ENCODE measurements at regions not wholly inside any gene's neighbourhood (a gene's known extent, or its start where the extent isn't known, plus 50 kb on each side); places are given as distances from the start of the nearest gene placed in this dataset.
"Not testable (repeated sequence)": the region's sequence is repeated elsewhere in the genome, so short reads cannot be mapped to it uniquely, and the experiment has no call there.

DNA sequence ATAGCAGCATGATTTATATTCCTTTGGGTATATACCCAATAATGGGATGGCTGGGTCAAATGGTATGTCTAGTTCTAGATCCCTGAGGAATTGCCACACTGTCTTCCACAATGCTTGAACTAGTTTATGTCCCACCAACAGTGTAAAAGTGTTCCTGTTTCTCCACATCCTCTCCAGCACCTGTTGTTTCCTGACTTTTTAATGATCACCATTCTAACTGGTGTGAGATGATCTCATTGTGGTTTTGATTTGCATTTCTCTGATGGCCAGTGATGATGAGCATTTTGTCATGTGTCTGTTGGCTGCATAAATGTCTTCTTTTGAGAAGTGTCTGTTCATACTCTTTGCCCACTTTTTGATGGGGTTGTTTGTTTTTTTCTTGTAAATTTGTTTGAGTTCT lies 54.0 kb upstream of the GPR89A start:
- H3K9me3 Mint-ChIP-seq (ENCODE audit: low read depth); POLR2A ChIA-PET; DNase-seq; H3K4me3 Mint-ChIP-seq; H3K27ac Mint-ChIP-seq; ATAC-seq; H3K4me1 Mint-ChIP-seq; intact Hi-C loops (cut with DNase I, micrococcal nuclease); CTCF ChIA-PET; H3K36me3 Mint-ChIP-seq (ENCODE audit: low read depth): not testable (repeated sequence)
- peaks cover 30% of the 10 kb centered on the region for H3K27me3 Mint-ChIP-seq

DNA sequence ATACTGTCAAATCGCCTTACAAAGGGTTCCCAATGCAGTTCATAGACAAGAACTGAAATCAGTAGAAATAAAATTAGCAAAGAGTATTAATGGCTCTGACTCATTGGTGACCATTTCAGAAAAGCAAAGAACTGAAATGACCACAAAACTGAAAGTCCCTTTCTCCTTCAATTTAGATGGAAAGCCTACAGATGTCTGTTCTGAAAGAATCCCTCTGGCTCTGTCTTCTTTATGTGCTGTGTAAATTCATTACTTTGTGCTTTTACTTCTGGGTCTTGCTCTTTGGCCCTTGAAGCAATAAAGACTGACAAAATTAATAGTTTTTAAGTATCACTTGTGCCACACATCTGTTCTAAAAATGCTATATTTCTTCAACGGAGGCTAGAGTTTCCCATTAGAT lies 62.7 kb upstream of the GPR89A start:
- ATAC-seq, result no peak
- POLR2A ChIA-PET, result no interaction called here
- intact Hi-C loops (cut with DNase I, micrococcal nuclease), result no loop called here
- no peak for DNase-seq
- Mint-ChIP-seq H3K36me3 (ENCODE audit: low read depth) (no peaks in the 10 kb centered on the region), H3K27me3 (peaks cover 15% of the 10 kb centered on the region), H3K27ac (no peak overlapping the region), H3K4me3 (no peak overlapping the region), H3K4me1 (no peaks in the 10 kb centered on the region), H3K9me3 (ENCODE audit: low read depth) (no peaks in the 10 kb centered on the region)
- CTCF ChIA-PET, result no interaction called here

DNA sequence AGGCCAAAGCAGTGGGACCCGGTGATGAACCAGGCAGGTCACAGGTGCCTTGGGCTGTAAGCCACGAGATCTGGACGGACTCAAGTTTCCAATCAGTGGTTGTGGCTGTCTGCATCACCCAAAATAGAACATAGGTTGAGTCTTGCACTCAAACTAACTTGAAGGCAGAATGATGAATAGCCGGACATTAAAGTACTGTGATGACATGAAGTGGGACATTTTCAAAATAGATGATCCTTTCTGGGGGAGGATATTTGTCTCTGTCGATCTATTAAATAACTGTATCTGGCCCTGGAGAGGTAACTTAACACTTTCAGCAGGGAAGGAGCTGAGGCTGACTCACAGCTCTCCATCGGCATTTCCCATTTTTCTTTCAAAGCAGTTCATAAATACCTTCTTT lies 66.1 kb upstream of the GPR89A start:
- H3K36me3 Mint-ChIP-seq (ENCODE audit: low read depth); intact Hi-C loops (cut with DNase I, micrococcal nuclease); H3K4me3 Mint-ChIP-seq; DNase-seq; CTCF ChIA-PET; H3K27ac Mint-ChIP-seq; ATAC-seq; POLR2A ChIA-PET; H3K4me1 Mint-ChIP-seq; H3K9me3 Mint-ChIP-seq (ENCODE audit: low read depth): not testable (repeated sequence)
- peaks cover 26% of the 10 kb centered on the region for H3K27me3 Mint-ChIP-seq

DNA sequence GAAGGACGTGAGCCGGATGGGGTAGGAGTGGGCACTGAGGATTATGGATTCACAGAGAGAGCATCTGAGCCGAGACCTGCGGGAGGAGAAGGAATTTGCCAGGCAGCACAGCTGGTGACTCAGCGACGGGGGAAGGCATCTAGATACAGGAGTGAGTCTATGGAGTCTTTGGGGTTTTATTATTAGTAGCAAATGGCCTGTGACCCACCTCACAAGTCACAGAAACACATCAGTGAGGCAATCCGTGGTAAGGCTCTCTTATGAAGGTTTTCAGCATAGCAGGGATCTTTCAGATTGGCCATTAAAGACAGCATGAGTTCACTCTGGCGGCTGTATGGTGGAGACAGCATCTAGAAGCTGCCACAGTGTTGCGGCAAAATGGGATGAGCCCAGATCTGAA lies 66.5 kb upstream of the GPR89A start:
- H3K27ac Mint-ChIP-seq; H3K4me1 Mint-ChIP-seq; ATAC-seq; intact Hi-C loops (cut with DNase I, micrococcal nuclease); H3K4me3 Mint-ChIP-seq; POLR2A ChIA-PET; CTCF ChIA-PET; DNase-seq; H3K36me3 Mint-ChIP-seq (ENCODE audit: low read depth); H3K9me3 Mint-ChIP-seq (ENCODE audit: low read depth): not testable (repeated sequence)
- H3K27me3 Mint-ChIP-seq, result peaks cover 26% of the 10 kb centered on the region

DNA sequence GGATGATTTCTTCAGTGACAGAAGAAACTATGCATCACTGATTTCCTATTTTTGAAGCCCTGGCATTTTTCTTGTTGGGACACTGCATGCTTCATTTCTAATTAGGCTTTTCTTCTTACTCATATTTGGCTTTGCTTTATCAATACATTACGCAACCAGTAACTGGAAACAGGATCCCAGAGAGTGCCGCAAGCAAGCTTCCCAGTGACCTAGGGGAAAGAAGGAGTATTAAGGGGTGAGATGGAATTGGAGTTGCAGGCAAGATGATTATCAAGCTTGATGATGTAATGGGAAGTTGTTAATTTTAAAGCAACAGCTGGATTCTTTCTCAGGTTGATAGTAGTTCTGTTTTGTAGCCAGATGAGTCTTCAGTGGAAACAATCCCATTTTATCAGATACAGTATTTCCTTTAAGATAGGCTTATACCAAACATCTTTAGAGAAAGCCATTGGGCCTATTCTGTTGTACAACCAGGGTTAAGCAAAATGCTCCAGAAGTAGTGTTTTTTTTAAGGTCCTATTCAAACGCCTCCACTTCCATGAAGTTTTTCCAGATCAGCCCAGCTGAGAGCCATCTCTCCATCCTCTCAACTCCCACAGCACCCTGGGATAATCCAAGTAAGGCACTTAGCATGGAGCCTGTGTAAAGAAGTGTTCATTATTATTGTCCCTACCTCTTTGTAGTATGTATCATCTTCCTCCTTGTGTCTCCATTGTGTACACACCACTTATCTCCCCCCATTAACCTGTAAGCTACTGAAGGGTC lies 69.5 kb upstream of the GPR89A start:
- H3K36me3 Mint-ChIP-seq (ENCODE audit: low read depth); CTCF ChIA-PET; POLR2A ChIA-PET; ATAC-seq; intact Hi-C loops (cut with DNase I, micrococcal nuclease); H3K4me1 Mint-ChIP-seq; H3K4me3 Mint-ChIP-seq; H3K27ac Mint-ChIP-seq; DNase-seq; H3K9me3 Mint-ChIP-seq (ENCODE audit: low read depth): not testable (repeated sequence)
- peaks cover 25% of the 10 kb centered on the region for H3K27me3 Mint-ChIP-seq

DNA sequence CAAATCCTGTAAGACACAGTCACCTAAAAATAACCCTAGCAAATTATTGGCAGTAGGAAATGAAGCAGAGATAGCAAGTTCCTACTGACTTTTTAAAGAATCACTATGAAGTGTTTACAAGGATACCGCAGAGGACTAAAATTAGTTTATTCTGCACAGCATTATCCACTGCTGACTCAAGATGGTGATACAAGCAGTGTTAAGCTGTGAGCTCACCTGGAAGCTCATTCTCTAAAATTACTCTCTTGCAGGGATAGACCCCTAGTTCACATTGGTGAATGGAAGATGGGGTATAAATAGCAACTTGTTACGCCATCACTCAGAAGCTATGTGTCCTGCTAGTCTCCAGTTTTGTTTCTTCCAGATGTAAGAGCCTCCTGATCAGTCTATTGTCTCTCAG lies 70.8 kb upstream of the GPR89A start:
- intact Hi-C loops (cut with DNase I, micrococcal nuclease); H3K4me1 Mint-ChIP-seq; ATAC-seq; H3K4me3 Mint-ChIP-seq; H3K27ac Mint-ChIP-seq; H3K9me3 Mint-ChIP-seq (ENCODE audit: low read depth); CTCF ChIA-PET; POLR2A ChIA-PET; DNase-seq; H3K36me3 Mint-ChIP-seq (ENCODE audit: low read depth): not testable (repeated sequence)
- H3K27me3 Mint-ChIP-seq, result peaks cover 20% of the 10 kb centered on the region

DNA sequence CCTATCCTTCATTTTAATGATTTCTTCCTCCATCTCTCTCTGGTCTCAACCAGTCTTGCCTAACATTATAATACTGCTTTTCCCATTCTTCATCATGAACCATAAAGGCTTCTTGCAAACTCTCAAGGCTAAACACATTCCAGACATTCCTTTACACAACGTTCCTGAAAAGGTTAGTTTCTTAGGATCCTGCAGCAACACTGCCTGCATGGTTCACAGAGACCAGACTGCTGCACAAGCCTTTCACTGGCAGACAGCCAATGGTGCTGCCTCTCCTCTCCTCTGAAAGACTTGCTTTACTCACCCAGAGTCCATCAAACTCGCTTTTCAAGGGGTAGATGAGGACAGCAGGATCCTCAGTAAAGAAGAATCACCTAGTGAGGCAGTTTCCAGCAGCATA lies 72.3 kb upstream of the GPR89A start:
- H3K27ac Mint-ChIP-seq; intact Hi-C loops (cut with DNase I, micrococcal nuclease); CTCF ChIA-PET; DNase-seq; ATAC-seq; POLR2A ChIA-PET; H3K36me3 Mint-ChIP-seq (ENCODE audit: low read depth); H3K4me1 Mint-ChIP-seq; H3K9me3 Mint-ChIP-seq (ENCODE audit: low read depth); H3K4me3 Mint-ChIP-seq: not testable (repeated sequence)
- peaks cover 13% of the 10 kb centered on the region for H3K27me3 Mint-ChIP-seq

DNA sequence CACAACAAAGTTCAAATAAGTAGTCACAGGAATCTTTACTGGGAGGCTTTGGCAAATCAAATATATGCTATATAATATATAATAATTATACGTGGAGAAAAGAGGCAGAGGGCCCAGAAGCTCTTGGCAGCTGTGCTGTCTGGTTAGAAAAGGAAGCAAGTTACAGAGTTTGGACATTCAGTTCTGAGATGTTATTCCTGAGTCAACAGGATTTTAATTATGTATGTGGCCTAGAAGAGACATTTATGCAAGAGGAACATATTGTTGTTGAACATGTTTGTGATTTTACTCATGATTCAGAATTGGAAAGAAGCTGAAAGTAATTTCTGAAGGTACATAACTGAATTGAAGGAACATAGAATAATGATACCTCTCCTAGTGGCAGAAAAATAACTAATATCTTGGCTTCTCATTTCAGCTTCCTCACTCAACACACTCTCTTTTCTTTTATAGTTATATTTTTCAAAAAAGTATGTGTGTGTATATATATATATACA lies 79.7 kb upstream of the GPR89A start:
- H3K9me3 Mint-ChIP-seq (ENCODE audit: low read depth); CTCF ChIA-PET: not testable (repeated sequence)

DNA sequence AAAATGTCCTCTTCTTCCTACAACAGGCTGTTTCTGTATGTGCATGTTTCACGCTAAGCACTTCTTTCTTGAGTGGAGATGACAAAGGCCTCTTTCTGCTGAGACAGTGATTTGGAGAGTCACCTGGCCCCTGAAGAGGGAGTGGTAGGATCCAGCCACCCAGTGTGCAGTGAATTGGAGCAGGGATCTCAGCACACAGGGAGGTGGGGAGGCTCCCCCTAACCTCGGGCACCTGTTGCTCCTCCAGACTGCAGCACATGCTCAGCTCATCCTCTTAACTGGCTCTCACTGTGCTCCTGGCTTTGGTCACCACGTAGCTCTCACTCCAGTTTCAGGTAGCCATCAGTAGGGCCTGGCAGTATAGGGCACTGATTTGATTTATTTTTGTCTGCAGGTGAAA lies 87.6 kb upstream of the GPR89A start:
- DNase-seq; H3K9me3 Mint-ChIP-seq (ENCODE audit: low read depth); ATAC-seq; POLR2A ChIA-PET; H3K4me3 Mint-ChIP-seq; H3K4me1 Mint-ChIP-seq; H3K36me3 Mint-ChIP-seq (ENCODE audit: low read depth); CTCF ChIA-PET; H3K27ac Mint-ChIP-seq; intact Hi-C loops (cut with DNase I, micrococcal nuclease); H3K27me3 Mint-ChIP-seq: not testable (repeated sequence)

More for the DNA sequence above, 79.7 kb upstream of the GPR89A start:
- H3K4me3 Mint-ChIP-seq; H3K27ac Mint-ChIP-seq; ATAC-seq; DNase-seq; H3K36me3 Mint-ChIP-seq (ENCODE audit: low read depth); H3K27me3 Mint-ChIP-seq; POLR2A ChIA-PET; intact Hi-C loops (cut with DNase I, micrococcal nuclease); H3K4me1 Mint-ChIP-seq: not testable (repeated sequence)

DNA sequence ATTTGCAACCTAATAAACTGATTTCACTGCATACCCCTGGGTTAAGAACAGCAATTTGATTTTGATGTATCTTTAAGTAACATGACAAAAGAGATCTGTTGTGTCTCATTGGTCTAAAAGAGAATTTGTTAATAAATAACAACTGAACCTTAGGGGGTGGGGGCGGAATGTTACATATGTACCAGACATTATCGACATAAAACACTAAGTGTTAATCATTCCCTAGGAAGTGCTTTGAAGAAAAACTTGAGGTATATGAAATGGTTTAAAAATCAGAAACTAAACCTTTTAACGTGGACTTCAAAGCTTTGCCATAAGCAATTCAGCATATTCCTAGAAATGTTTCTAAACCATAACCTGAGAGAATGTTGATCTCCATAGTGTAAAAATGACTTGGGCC lies 88.5 kb upstream of the GPR89A start:
- H3K4me3 Mint-ChIP-seq; H3K27me3 Mint-ChIP-seq; H3K27ac Mint-ChIP-seq; CTCF ChIA-PET; H3K9me3 Mint-ChIP-seq (ENCODE audit: low read depth); DNase-seq; H3K36me3 Mint-ChIP-seq (ENCODE audit: low read depth); H3K4me1 Mint-ChIP-seq; ATAC-seq; POLR2A ChIA-PET; intact Hi-C loops (cut with DNase I, micrococcal nuclease): not testable (repeated sequence)

DNA sequence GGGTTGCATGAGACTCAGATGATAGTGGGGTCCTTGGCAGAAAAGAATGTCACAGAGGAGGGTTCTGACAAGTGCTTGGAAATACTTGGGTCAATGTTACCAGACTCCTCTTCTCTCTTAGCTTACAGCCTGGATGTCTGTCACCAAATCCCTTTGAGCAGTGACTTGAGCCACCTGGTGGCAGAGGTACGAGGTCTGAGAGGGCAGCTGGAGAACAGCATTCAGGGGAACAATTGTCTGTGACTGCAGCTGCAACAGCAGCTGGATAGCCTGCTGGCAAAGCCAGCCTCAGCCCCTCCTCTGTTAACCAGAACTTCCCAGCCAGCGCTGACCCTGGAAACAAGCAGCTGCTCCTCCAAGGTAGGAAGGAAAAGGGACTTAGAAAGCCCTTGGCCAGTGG lies 87.6 kb upstream of the NBPF20 start:
- intact Hi-C loops (cut with DNase I, micrococcal nuclease); H3K4me3 Mint-ChIP-seq: not testable (repeated sequence)
- peak; percentile 24 for DNase-seq

DNA sequence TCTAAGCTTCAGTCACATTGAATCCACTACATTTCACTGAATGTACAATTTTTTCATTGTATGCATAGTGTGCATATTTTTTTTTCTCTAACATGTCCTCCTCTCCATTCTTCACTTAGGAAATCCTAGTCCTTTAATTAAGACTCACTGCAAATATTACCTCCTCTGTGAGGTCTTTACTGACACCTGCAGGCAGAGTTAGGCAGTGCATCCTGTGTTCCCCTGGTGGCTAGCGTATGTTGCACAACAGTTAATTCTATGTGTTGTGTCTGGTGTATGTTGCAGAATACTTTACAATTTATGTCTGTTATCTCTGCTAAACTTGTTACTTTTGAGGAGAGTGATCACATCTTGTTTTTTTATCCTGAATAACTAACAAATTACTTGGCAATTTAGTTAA lies 82.7 kb upstream of the NBPF20 start:
- H3K36me3 Mint-ChIP-seq (ENCODE audit: low read depth); H3K9me3 Mint-ChIP-seq (ENCODE audit: low read depth); POLR2A ChIA-PET; H3K27me3 Mint-ChIP-seq; intact Hi-C loops (cut with DNase I, micrococcal nuclease); H3K27ac Mint-ChIP-seq; H3K4me1 Mint-ChIP-seq; CTCF ChIA-PET; H3K4me3 Mint-ChIP-seq; DNase-seq: not testable (repeated sequence)
- ATAC-seq, result peak; percentile 51

More for the DNA sequence above, 87.6 kb upstream of the NBPF20 start:
- H3K27me3 Mint-ChIP-seq; H3K9me3 Mint-ChIP-seq (ENCODE audit: low read depth); H3K36me3 Mint-ChIP-seq (ENCODE audit: low read depth); H3K27ac Mint-ChIP-seq; POLR2A ChIA-PET; ATAC-seq; CTCF ChIA-PET; H3K4me1 Mint-ChIP-seq: not testable (repeated sequence)
